H1 (cell line): ENCODE measurements at regions not wholly inside any gene's neighbourhood (a gene's known extent, or its start where the extent isn't known, plus 50 kb on each side); places are given as distances from the start of the nearest gene placed in this dataset.

Experiments
- E2F6 ChIP-seq: IDR thresholded peaks from 2 replicates; pipeline ENCODE4 v1.6.1; 2012; ENCODE audit warnings: inconsistent platforms

GRCh38 chr14:82159624-82160023, 626.0 kb upstream of the SEL1L start (continued):
- no peak for TF ChIP-seq E2F6
